GM11168 (cell line): ENCODE measurements at regions not wholly inside any gene's neighbourhood (a gene's known extent, or its start where the extent isn't known, plus 50 kb on each side); places are given as distances from the start of the nearest gene placed in this dataset.

Source experiments
- in situ Hi-C: fragments of 300-500 bp; cut with MboI; formaldehyde crosslinking; loops from one replicate; pipeline ENCODE4 v1.12.0; 2022; ENCODE audit warnings: low sequenced_read_pairs; ENCODE audit not compliant: unreplicated experiment

DNA sequence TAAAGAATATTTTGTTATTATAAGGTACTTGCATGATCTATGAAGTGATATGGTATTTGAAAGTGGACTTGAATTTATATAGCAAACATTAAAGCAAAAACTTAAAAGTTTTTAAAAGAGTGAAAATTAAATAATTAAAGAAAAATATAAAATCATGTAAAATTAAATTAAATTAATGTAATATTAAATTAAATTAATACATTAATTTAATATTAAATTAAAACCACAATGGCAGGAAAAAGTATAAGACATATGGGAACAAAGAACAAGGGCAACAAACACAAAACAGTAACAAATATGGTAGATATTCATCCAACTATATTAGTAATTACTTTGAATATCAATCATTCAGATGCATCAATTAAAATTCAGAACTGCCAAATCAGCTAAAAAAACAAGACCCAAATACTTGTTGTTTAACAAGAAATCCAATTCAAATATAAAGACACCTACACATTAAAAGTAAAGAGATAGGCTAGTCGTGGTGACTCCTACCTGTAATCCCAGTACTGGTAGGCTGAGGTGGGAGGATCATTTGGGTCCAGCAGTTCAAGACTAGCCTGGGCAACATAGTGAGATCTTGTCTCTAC lies 992.2 kb upstream of the MIR17HG start:
- in situ Hi-C loops = no loop called here

GRCh38 chr13:90360785-90361184 lies 986.7 kb upstream of the MIR17HG start:
- in situ Hi-C loops = no loop called here

- in situ Hi-C loops = no loop called here
Measured at GRCh38 chr13:90362707-90363106, 984.8 kb upstream of the MIR17HG start.

DNA sequence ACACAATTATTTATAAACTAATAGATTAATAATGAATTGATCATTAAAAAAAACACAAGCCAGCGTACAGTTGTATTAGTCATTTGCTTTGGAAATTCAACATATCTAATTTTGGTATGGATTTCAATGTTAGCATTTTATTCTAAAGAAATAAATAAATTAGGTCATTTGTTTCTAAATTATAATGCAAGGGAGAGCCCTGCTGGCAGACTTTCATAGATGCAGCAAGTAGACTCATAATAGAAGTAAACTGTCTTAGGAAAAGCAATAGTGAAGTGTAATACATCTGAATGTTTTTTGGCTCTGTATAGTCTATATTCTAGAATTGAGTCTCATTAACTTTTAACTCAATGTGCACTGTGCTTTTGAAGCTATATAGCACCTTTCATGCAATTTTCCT lies 982.4 kb upstream of the MIR17HG start:
- in situ Hi-C loops = no loop called here

DNA sequence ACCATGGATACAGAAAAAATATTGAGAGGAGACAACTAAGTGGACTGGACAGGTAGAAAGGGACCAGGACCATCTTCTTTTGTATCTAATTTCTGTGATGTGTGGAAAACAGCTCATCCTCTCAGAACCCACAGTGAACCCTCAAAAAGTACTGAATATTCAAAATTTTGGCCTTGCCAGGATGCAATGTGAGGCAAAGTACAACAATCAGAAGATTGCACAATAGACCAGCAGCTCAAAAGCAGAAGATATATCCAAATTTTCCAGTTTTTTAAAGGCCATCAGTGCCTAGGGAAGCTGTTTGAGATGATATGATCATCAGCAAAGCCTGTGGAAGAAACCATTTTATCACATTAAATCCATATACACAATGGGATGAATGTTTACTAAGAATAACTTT lies 973.3 kb upstream of the MIR17HG start:
- in situ Hi-C loops = no loop called here

DNA sequence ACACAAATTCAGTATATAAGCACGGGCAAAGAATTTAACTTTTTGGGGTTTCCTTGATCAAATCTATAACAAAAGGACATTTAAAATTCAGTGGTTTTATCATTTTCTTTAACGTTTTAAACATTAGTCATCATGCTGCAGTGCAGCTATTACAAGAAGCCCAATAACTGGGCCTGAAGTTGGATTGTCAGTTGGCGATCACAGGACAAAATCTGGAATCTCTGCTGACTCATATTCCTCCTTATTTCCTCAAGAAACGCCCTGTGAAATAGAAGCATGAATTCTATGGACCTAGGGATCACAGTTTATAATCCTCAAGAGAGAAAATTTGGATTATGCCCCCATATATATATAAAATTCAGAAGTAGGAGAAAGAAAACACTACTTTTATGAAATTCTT lies 971.6 kb upstream of the MIR17HG start:
- in situ Hi-C loops = no loop called here

DNA sequence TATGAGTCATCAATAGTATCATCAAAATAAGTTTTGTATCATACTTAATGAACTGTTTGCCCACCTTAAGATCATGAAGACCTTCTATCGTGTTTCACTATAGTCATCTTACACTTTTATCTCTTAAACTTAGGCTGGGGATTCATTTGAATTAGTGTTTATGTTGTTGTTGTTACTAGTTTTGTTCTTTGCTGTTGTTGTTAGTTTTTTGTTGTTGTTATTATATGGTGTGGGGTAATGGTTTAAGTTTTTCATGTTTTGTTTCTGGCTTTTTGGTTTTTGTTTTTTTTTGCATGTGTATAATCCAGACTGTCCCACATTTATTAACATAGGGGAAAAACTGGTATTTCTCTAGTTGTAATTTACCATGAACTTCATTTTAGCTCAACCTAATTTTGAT lies 965.1 kb upstream of the MIR17HG start:
- in situ Hi-C loops = no loop called here

GRCh38 chr13:90385781-90386489 lies 961.6 kb upstream of the MIR17HG start:
- in situ Hi-C loops = no loop called here

DNA sequence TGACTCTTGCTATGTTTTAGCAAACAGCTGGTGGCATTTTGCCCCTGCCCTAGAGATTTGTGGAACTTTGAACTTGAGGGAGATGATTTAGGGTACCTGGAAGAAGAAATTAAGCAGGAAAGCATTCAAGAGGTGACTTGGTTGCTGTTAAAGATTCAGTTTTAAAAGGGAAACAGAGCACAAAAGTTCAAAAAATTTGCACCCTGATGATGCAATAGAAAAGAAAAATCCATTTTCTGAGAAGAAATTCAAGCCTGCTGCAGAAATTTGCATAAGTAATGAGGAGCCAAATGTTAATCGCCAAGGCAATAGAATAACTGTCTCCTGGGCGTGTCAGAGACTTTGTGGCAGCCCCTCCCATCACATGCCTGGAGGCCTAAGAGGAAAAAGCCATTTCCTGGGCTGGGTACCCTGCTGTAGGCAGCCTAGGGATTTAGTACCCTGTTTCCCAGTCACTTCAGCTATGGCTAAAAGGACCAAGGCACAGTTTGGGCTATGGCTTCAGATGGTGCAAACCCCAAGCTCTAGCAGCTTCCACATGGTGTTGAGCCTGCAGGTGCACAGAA lies 958.5 kb upstream of the MIR17HG start:
- in situ Hi-C loops = no loop called here

- in situ Hi-C loops = no loop called here
Measured at GRCh38 chr13:90389537-90389936, 958.0 kb upstream of the MIR17HG start.

DNA sequence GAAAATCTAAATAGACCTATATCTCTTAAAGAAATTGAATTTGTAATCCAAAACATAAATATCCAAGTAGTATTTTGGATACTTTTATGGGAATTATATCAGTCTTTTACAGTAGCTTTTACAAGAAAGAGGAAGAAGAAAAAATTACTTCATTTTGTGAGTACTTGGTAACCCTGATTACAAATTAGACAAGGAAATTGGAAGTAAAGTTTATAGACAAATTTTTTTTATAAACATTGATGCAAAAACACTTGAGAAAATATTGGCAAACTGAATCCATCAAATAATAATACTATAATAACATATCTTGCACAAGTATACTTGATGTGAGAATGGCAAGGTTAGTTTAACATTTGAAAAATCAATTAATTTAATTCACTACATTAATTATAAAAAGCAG lies 954.1 kb upstream of the MIR17HG start:
- in situ Hi-C loops = no loop called here

DNA sequence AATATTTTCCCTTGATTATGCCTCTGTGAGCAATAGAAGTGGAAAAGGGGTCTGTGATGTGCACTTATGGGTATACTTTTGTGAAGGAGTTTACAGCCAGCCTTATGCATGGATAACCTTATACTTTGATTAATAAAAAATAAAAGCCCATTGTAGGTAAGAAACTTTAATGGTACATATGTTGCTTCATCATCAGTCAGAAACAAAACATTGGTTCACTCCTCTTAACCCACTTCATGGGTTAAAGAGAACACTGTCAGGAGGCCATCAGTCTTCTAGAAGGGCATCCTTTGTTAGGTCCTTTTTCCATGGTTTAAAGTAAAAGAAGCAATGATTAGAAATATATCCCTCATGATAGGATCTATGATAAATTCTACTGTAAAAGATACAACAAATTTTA lies 952.1 kb upstream of the MIR17HG start:
- in situ Hi-C loops = no loop called here

- in situ Hi-C loops = no loop called here
Measured at GRCh38 chr13:90395846-90396245, 951.6 kb upstream of the MIR17HG start.

DNA sequence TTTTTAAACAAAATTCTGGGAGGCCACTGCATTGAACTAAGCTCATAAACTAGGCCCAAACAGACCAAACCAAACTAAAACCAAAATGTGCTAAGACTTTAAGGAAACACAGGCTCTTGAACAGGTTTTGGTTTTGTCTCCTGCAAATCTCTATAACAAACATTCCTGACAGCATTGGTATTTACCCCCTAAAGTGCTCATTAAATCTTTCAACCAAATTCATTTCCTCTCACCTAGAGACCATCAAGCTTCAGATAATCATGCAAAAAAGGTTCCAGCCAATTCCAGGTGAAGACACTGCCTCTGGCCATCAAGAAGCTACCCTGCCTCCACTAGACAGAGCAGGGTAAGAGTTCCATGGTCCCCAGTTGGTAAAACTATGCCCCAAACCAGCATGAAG lies 951.2 kb upstream of the MIR17HG start:
- in situ Hi-C loops = no loop called here

GRCh38 chr13:90397503-90397902 lies 950.0 kb upstream of the MIR17HG start:
- in situ Hi-C loops = no loop called here

GRCh38 chr13:90400372-90400771 lies 947.1 kb upstream of the MIR17HG start:
- in situ Hi-C loops = no loop called here

- in situ Hi-C loops = no loop called here
Measured at GRCh38 chr13:90401150-90401549, 946.3 kb upstream of the MIR17HG start.

DNA sequence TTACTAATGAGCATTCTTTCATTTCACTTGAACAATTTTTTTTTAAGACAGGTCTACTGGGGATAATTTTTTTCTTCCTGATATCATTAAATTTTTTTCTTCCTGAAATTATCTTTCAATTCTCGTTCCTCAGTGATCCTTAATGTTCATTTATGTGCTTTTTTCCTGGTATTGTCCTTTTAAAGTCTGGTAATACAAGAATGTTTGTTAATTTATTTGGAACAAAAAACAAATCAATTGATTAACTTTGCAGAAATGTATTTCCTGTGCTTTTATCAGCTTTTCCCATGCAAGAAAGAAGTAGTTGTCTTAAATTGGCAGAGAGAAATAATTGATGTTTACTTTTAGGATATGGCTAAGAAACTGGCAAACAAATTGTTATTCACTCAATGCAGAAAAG lies 945.4 kb upstream of the MIR17HG start:
- in situ Hi-C loops = no loop called here

DNA sequence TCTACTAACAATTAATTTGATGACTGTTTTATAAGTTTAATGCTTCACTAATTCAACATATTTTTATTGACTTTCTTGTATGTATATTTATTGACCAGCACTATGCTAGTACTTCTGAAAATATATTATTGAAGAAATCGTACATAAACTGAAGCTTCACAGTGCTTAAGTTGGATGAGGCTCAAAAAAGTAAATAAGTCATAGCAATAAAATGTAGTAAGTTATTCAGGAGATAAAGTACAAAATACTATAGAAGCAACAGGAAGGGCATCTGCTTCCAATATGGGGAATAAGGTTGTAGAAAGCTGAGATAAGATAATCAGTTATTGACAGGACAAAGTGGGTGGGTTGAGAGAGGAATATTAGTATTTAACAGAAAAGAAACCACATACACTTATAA lies 944.9 kb upstream of the MIR17HG start:
- in situ Hi-C loops = no loop called here

DNA sequence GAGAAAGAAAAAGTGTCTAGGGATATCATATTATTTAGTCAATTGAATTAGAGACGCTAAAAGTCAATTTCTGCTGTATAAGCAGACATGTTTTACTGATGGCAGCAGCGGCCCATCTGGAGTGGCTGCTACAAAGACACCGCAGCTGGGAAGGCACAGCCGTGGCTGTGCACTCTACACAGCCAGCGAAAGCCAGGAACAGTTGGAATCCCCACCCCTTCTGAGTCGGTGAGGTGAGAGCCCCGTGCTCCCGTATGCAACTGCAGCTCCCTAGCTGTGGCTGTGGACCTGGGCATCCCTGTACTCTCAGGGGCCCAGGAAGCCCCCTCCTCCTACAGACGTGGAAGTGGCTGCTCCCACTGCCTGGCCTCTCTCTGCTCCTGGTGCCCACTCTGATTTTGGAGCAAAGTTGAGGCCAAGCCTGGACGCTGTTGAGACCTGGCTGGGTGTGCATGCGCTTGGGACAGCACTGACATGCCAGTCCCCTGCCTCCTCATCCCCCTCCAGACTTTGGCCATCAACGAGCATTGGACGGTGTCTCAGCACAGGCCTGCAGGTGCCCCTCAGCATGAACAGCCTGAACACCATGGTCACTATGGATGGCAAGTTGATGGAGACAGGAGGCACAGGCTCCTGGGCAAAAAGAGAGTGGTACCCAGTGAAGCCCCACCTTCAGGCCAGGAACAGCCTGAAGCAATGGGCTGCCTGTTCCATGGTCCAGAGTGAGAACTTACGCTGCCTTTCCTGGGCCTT lies 944.0 kb upstream of the MIR17HG start:
- in situ Hi-C loops = no loop called here

DNA sequence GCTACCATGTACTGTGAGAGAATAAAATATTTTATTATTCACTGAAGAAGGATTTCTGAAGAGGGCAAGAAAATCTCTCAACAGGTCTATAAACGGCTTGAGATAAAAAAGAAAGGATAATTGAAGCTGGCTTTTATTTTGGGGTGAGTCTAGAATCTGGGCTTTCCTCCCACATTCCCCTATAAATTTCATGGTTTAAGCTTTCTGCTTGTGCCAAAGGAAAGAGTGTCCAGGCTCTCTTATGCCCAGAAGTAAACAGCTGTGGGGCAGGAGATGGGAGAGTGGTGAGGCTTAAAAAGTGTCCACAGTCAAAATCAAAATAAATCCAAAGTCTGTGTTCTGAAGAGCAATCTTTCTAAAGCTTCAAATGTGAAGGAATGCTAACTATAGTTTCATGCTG lies 942.2 kb upstream of the MIR17HG start:
- in situ Hi-C loops = no loop called here
